GM21717 (cell line): ENCODE measurements at regions not wholly inside any gene's neighbourhood (a gene's known extent, or its start where the extent isn't known, plus 50 kb on each side); places are given as distances from the start of the nearest gene placed in this dataset.

Source experiments
- ATAC-seq: cut with Tn5 transposase; IDR thresholded peaks from one replicate; pipeline ENCODE4 v1.9.1; 2021; ENCODE audit warnings: mild to moderate bottlenecking, moderate library complexity; ENCODE audit not compliant: unreplicated experiment

DNA sequence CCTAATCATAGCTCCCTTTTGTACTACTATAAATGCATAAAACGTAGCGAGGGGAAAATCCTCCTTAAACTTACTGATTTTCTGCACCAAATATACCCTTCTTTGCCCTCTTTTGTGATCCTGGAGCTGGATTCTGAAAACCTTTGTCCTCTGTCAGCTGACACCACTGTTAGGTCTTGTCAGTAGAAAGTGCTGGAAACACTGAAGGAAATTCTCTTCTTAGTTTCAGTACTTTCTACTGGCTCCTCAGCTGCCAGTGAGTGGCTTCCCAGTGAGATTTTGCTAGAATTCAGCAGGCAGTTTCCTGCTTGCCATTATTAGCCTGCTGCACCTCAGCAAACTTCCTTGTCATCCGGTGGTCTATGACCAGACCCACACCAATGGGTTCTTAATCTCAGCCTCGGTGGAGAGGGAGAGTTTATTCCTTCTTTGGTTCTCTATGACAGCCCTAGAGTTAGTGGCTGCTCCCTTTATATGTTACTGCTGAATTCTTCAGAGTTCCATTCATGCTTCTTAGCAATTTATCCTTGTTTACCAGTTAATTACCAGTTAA lies 476.2 kb downstream of the FSCB start:
- no peak for ATAC-seq

DNA sequence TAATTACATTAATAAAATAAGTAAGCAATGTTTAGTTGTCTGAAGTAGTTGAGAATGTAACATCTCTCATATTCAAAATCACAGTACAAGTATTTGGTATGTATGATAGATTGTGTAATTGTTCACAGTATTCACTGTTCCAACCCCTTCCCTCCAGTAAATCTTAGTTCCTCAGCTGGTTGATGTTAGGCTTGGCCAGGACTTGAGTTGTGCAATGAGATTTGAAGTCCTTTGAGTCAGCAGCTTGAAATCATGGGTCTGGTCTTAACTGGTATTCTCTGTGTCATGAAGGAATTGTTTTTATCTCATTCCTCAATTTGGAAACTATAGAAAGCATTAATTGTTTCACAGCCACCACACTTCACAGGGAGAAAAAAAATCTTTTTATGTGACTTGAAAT lies 477.1 kb downstream of the FSCB start:
- ATAC-seq, result no peak

DNA sequence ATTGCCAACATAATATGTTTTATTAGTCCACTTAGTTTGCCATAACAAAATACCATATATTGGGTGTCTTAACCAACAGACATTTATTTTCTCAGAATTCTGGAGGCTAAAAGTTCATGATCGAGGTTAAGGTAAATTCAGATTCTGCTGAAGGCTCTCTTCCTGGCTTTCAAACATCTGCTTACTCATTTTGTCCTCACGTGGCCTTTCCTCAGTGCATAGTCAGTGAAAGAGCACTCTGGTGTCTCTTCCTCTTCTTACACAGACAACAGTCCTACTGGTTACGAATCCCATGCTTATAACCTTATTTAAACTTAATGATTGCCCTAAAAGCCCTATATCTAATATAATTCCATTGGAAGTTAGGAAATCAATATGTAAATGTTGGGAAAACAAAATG lies 479.7 kb downstream of the FSCB start:
- ATAC-seq, result no peak

DNA sequence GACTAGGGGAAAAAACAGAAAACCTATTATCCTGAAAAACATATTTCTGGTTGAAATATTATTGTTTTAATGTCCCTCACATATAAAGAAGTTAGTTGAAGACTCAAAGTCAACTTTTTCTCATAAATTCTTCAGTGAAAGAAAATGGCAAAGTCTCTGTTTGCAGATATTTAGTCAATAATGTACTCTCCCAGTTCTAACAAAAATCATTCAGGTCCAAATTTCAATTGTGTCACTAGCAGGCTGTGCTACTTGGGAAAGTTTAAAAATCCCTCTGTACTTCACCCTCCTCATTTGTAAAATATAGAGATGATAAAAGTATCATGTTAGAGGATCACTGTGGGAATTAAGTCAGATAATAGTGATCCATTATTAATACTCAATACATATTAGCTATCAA lies 496.5 kb downstream of the FSCB start:
- ATAC-seq, result no peak

DNA sequence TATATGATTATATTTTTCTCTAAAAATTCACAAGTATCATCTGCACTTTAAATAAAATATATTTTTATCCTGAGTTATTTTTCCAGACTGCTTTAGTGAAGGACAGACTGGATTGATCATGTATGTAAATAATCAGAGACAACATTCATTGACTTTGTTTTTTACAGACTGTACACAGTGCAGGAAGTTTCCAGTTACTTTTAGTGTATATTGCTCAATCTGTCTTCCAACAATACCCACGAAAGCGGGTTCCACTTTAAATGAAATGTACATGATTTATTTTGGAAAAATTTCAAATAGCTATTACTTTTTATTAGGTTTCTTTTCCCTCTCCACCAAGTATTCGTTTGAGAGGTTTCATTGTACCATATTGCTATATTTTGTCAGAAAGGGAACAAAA lies 497.0 kb downstream of the FSCB start:
- no peak for ATAC-seq

DNA sequence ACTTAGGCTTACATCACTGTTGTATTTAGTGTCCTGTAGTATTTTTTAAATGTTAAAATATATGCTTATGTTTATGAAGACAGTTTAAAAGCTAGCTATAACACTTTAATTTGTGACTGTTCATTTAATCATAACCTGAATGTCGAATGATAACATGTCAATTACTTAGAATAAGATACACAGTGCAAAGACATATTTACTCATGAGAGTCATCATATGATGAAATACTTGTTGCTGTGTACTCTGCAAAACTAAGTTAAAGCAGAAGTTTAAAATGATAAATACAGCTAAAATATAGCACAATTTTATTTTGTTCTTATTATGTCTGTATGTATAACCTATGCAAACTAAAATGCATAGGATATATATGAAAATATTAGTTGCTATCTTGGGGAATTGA lies 497.4 kb downstream of the FSCB start:
- no peak for ATAC-seq

DNA sequence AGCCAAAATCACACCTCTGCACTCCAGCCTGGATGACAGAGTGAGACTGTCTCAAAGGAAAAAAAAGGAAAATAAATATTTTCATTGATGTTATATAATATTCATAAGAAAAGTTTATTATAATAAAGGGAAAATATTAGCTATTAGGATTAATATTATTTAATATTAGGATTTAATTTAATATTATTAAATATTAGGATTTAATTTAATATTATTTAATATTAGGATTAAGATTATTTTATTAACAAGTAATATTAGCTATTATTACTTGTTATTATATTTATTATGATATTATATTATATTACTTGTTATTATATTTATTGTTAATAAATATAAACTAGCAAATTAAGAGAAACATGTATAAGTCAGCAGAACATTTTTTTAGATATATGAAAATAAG lies 518.1 kb downstream of the FSCB start:
- no peak for ATAC-seq

DNA sequence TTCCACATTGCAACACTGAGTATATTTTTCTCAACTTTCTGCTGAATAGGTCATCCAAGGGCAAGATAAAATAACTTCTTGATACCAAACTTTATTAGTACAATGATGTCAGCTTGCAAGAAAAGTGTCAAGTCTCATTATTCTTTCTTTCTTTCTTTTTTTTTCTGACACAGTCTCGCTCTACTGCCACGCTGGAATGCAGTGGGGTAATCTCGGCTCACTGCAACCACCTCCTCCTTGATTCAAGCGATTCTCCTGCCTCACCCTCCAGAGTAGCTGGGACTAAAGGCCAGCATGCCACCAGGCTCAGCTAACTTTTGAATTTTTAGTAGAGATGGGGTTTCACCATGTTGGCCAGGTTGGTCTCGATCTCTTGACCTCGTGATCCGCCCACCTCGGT lies 523.4 kb downstream of the FSCB start:
- ATAC-seq, result no peak

DNA sequence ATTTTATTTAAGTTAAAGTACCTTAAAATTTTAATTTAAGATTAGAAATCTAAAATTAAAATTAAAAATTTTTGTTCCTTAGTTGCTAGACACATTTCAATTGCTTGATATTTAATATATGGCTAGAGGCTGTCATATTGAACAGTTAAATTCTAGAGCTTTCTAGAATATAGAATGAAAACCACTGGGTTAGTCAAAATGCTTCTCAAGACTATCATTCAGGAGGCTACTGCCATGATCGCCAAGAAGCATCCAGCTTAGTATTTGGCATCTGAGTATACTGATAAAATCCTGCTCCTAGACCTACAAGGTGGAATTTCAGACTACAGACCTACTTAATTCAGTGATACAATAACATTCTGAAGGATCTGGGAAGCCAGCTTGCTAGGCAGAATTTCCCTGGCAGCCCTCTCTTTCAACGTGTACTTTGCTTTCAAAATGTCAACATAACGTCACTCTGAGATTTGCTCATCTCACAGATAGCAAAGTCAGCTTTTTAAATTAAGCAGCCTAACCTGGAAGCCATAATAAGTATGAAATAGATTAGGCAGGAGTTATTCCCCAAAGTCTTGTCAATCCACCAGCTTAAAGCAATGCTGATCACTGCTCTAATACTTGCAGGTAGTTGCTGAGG lies 525.8 kb downstream of the FSCB start:
- ATAC-seq, result no peak

DNA sequence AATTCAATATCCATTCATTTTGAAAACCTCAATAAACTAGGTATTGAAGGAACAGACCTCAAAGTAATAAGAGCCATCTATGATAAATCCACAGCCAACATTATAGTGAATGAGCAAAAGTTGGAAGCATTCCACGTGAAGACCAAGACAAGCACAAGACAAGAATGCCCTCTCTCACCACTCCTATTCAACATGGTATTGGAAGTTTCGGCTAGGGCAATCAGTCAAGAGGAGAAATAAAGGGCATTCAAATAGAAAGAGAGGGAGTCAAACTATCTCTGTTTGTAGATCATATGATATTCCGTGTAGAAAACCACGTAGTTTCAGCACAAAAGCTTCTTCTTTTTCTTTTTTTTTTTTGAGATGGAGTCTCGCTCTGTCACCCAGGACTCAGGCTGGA lies 550.3 kb downstream of the FSCB start:
- no peak for ATAC-seq

DNA sequence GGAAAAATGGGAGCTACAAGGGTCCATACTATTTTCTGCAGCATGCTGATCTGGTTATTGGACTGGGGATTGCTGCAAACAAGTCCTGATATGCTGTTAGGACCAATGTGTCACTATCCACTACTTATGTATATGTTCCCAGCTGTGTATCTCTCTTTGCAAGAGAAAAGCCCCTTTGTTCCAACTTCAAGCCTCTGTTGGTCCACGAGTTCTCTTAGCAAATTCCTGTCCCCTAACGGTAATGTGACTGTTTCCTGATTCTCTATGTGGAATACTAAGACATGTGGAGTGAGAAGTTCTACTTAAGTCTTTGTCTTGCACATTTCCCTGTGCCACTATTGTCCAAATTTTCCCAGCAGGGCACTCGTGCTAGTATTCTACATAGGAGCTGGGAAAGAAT lies 557.7 kb downstream of the FSCB start:
- ATAC-seq, result no peak

DNA sequence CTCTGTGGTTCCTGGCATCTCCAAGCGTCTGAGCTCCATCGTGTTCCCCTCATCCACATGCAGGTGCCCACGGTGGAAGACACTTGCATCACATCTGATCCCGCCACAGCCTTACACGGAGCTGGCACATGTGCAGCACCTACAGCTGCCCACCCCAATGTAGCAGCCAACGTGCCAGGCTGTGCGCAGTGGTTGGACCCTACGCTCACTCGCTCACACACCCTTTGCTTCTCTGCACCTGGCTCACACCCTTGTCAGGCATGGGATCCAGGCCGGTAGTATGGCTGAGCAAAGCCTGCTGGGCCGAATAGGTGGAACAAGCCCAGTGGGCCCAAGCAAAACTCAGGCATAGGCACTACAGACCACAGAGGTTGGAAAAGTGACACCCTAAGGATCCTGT lies 567.2 kb downstream of the FSCB start:
- ATAC-seq, result no peak

DNA sequence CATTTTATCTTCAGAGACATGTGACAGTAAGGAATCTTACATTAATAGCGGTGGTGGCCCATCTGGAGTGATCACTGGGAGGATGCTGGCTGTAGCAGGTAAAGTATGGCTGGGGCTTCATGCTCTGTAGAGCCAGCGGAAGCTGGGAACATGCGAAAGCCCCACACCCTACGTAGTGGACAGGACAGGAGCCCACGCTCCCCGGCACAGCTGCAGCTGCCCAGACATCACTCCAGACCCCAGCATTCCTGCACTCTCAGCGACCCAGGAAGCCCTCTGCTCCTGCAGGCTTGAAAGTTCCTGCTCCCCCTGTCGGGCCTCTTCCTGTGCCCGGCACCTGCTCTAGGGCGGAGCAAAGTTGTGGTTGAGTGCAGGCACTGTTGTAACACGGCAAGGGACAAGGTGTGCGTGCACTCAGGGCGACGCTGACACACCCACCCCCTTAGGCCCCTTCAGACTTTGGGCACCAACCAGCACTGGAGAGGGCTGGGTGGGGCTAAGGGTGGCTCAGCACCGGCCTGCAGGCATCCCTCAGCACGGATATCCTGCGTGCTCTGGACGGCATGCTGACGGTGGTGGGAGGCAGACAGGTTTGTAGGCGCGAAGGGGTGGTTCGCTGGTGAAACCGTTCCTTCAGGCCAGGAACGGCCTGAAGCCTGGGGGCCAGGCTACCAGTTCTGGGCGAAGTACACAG lies 568.3 kb downstream of the FSCB start:
- no peak for ATAC-seq

DNA sequence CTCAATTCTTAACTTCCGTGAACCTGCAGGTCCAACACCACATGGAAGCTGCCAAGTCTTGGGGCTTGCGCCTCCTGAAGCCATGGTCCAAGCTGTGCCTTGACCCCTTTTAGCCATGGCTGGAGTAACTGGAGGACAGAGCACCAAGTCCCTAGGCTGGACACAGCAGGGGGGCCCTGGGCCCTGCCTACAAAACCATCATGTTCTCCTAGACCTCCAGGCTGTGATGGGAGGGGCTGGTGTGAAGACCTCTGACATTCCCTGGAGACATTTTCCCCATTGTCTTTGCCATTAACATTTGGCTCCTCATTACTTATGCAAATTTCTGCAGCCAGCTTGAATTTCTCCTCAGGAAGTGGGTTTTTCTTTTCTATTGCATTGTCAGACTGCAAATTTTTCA lies 570.1 kb downstream of the FSCB start:
- ATAC-seq, result no peak

DNA sequence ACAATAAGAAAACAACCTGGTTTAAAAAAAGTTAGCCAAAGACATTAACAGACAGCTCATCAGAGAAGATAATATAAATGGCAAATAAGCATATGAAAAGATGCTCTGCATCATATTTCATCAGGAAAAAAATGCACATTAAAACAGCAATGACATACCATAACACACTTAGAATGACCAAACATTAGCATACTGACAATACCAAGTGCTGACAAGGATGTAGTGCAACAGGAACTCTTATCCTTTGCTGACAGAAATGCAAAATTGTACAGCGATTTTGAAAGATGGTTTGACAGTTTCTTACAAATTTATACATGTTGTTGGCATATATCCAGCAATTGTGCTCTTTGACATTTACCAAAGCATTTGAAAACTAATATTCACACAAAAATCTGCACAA lies 573.0 kb downstream of the FSCB start:
- no peak for ATAC-seq

DNA sequence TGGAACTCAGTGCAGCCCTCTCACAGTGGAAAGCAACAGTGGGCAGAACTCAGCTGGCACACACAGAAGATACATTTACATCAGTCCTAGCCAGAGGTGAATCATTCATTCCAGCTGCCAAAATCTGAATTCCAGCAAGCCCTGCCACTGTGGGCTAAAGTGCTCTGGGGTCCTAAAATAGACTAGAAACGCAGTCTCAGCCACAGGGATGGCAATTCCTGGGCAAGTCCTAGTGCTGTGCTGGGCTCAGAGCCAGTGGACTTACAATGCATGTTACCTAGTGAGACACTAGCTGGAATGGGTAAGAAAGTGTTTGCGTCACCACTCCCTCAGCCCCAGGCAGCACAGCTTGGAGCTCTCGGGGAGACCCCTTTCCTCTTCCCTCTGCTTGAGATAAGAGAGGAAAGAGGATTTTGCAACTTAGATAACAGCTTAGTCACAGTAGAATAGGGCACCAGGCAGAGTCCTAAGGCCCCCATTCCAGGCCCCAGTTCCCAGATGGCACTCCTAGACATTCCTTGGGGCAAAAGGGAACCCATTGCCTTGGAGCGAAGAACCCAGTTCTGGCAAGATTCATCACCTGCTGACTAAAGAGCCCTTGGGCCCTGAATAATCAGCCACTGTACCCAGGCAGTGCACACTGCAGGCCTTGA lies 592.9 kb downstream of the FSCB start:
- ATAC-seq, result no peak

DNA sequence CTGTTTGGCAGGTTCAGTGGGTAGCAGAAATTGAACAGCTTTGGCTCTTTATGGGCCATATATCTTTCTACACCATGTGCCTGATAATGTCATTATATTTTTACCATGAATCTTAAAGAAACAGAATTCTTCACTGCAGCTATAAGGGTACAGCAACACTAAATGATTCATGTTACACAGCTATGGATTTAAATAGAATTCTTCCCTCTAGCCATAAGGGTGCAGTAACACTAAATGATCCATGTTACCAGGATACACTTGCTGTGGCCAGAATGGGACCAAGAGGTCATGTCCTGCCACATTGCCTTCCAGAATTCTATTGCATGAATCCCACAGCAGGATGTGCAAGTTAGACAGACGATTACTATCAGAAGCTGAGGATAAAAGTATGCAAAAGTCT lies 603.9 kb downstream of the FSCB start:
- ATAC-seq, result no peak

DNA sequence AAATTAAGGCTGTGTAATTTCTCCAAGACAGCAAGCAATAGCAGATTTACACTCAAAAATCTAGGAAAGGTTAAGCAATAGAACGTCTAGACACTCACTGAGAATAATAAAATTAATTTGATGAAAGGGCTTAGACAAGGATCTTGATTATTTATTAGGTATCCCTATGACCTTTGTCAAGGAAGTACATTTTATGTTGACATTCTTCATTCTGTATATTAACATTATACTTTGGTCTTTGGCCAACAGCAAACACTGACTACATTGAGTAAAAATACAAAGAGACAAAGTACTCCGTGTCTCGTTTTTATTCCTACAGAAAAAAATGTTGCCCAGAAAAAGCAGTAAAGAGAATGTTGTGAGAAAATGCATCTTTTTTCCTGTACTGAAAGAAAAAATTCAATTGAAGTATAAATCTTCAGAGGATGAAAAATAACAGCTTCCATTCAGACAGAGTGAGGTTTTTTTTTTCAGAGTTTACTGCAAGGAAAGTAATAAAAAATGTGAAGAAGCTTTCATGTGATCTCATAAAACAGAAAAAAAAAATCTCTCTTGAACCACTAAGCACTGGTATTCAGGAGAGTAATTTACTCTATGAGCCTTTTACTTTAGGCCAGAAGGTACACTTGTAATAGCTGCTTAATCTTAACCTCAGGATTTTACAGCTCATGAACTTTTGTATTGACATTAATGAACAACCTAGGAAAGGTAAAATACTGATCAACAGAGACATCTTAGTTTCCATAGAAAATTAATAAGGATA lies 605.0 kb downstream of the FSCB start:
- no peak for ATAC-seq

DNA sequence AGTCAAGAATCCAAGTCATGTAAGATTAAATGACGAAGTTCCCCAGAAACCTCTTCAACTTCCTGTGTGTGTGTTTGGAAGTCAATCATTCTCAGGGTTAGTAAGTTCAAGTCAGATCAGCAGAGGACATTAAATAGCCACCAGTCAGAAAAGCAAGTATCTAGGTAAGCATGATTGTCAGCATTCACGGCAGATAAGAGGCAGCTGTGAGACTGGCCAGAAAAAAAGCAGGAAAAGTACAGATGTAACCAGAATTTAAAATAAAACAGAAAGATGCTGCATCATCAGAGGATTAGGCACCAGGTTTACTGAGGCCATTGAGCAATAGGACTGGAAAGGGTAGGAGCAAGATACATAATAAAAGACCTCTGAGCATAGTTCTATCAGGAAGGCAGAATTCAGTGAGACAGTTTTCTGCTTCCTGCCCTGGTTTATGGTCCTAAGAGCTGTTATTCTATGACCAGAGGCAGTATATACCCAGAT lies 606.9 kb downstream of the FSCB start:
- no peak for ATAC-seq

DNA sequence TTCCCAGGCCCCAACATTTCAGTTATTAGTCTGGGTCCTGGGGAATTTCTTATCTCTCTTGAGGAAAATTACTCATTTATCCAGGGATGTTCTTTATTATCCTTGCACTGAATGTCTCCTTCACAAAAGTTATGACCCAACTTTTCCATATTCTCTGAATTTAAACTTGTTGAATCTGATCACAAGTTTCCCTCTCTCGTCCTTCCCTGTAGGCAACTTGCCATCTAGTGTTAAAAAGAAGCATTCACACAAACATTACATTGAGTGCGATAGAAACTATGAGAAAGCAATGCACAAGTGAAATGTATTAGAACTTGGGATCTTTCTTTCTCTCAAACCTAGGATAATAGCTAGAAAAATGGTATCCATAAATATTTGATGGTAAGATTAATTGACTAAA lies 608.4 kb downstream of the FSCB start:
- ATAC-seq, result no peak

DNA sequence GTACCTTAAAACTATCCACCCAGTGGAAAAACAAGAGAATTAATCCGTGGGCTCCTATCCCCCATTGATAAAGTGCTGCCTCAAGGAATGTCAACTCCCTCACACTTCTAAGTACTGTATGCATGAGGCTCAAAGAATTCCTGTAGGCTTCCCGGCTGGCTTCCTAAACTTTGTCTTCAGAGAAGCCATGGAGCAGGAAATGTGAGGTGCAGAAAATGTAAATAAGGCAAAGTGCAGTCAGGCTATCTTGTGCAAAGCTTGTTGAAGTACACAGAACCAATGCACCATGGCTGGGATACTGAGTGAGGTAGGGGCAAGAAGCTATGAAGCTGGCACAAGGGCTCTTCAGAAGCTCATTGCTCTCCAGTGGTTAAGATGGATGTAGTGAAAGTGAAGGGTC lies 611.0 kb downstream of the FSCB start:
- ATAC-seq, result no peak
